C4-2B (cell line): ENCODE measurements at regions not wholly inside any gene's neighbourhood (a gene's known extent, or its start where the extent isn't known, plus 50 kb on each side); places are given as distances from the start of the nearest gene placed in this dataset.

Experiments used
- H3K27ac ChIP-seq: fragments of 450-650 bp; 2 replicates; pipeline ENCODE4 v1.5.1; 2017
- ZFX ChIP-seq: fragments of 450-650 bp; IDR thresholded peaks from 2 replicates; pipeline ENCODE4 v1.6.1; 2017
- TF ChIP-seq, protein P1 (sequence below): fragments of 450-650 bp; conservative IDR thresholded peaks from 2 replicates; pipeline ENCODE4 v1.5.1; 2017; ENCODE audit warnings: mild to moderate bottlenecking

DNA sequence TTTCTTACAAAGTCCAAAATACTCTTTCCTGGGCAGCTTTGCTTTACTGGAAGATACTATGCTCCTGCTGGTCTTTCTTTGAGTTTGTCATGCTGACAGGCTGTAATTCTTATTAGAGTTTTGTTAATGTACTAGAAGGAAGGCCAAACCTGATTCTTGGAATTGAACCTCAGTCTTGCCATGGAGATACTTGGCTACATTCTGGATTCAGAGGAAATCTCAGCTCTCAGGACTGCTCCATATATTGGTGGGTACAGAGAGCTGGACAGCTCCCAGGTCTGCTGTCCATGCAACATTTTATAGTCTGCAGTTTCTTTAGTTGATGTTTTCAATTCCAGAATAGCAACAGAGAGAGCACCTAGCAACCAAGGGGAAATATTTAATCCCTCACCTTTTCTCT, 363.1 kb upstream of the STXBP6 start:
- H3K27ac ChIP-seq, result no peak overlapping the region
- TF ChIP-seq, protein P1, sequence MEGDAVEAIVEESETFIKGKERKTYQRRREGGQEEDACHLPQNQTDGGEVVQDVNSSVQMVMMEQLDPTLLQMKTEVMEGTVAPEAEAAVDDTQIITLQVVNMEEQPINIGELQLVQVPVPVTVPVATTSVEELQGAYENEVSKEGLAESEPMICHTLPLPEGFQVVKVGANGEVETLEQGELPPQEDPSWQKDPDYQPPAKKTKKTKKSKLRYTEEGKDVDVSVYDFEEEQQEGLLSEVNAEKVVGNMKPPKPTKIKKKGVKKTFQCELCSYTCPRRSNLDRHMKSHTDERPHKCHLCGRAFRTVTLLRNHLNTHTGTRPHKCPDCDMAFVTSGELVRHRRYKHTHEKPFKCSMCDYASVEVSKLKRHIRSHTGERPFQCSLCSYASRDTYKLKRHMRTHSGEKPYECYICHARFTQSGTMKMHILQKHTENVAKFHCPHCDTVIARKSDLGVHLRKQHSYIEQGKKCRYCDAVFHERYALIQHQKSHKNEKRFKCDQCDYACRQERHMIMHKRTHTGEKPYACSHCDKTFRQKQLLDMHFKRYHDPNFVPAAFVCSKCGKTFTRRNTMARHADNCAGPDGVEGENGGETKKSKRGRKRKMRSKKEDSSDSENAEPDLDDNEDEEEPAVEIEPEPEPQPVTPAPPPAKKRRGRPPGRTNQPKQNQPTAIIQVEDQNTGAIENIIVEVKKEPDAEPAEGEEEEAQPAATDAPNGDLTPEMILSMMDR, result no peak
- no peak for TF ChIP-seq ZFX

GRCh38 chr14:25411781-25412757, 362.1 kb upstream of the STXBP6 start:
- TF ChIP-seq, protein P1, result peak; percentile 68
- TF ChIP-seq ZFX, result no peak
- H3K27ac ChIP-seq, result no peak overlapping the region

DNA sequence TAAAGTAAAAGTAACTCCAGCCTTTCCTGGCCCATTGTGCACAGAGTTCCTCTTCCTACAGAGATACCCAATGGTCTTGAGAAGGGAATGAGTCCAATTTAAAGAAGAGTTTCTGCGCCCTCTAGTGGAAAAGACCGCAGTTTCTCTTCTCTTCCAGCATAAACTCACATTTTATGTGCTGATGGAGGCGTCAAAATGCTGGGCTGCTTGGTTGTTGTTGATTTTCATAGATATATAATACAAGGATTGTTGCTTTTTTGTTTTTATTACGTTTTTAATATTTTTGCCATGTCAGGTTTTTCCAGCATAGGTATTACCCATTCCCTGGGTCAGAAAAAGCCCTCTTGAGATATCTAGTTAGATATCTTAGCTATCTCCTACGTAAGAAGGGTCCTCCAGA, 356.9 kb upstream of the STXBP6 start:
- TF ChIP-seq ZFX, result no peak
- TF ChIP-seq, protein P1, result peak; percentile 78
- no peak overlapping the region for H3K27ac ChIP-seq

DNA sequence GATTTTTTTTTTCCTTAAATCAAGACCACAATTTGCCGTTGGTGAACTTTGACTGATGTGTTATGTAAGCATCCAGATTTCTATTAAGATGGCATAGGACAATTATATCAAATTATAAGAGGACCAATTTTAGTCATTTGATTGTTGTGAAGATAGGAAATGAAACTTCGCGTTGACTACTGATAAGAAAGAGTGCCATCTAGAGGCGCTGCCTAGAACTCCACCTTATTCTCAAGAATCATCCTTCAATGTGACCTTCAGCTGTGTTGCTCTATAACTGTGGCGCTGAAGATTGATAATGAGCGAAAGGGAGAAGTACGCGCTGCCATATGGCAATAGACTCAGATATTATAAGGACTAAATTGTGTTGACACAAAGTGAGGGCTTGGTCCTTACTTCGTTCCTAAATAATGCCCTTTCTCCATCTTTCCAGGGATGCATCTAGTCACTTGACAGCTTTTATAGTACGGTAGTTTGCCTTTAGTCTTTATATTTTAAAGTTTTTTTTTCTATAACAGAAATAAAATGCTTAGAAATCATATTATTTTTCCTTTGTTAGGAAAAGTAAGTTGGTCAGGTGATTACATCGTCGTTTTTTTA, 350.8 kb upstream of the STXBP6 start:
- no peak overlapping the region for H3K27ac ChIP-seq
- TF ChIP-seq ZFX, result no peak
- TF ChIP-seq, protein P1, result peak; percentile 84

GRCh38 chr14:25396128-25396527, 346.2 kb upstream of the STXBP6 start:
- no peak for TF ChIP-seq ZFX
- TF ChIP-seq, protein P1, result no peak
- no peak overlapping the region for H3K27ac ChIP-seq

DNA sequence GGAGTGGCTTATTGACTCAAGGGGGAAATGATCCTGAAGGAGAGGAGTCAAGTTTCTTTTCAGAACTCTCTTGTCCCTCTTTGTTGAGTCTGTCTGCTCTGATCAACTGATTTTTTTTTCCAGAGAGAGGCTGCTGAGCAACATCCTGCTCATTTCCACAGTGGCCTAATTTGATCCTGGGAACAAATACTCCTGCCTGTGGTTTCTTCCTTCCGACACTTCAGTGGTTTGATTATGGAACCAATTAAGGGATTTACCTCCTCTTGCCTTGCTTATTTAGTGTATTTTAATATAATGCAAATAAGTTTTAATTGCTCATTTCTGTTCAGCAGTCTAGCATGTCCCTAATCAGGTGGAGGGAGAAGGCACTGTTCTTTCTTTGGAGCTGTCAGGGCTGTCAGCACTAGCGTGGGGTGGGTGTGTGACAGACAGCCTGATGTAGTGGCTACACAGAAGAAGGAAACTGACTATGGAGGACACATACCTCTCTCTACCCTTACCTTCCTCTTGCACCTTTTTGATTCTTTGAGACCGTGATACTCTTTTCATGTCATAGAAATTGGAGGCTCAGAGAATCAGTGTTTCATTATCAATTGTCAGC, 344.9 kb upstream of the STXBP6 start:
- TF ChIP-seq, protein P1, result no peak
- no peak for TF ChIP-seq ZFX
- no peak overlapping the region for H3K27ac ChIP-seq

GRCh38 chr14:25394356-25394755, 344.4 kb upstream of the STXBP6 start:
- TF ChIP-seq, protein P1, result no peak
- TF ChIP-seq ZFX, result no peak

More at GRCh38 chr14:25394356-25394755, 344.4 kb upstream of the STXBP6 start:
- H3K27ac ChIP-seq, result no peak overlapping the region
